ENCODE measurements at regions not wholly inside any gene's neighbourhood (a gene's known extent, or its start where the extent isn't known, plus 50 kb on each side); places are given as distances from the start of the nearest gene placed in this dataset.
"Not testable (repeated sequence)": the region's sequence is repeated elsewhere in the genome, so short reads cannot be mapped to it uniquely, and the experiment has no call there.

GRCh38 chr1:166693158-166693557, 146.1 kb upstream of the POGK start:
- FAIRE-seq = no peak
- no peak for DNase-seq (ENCODE audit: low spot score)

- FAIRE-seq (no peak), DNase-seq (ENCODE audit: low spot score) (no peak)
Observed at GRCh38 chr1:166693673-166694297, 145.5 kb upstream of the POGK start.

GRCh38 chr1:166695115-166695514, 144.2 kb upstream of the POGK start:
- DNase-seq (ENCODE audit: low spot score) (no peak), FAIRE-seq (no peak)

- not testable (repeated sequence) for FAIRE-seq; DNase-seq (ENCODE audit: low spot score)
Observed at GRCh38 chr1:166695834-166696233, 143.4 kb upstream of the POGK start.

GRCh38 chr1:166698771-166699170, 140.5 kb upstream of the POGK start:
- DNase-seq (ENCODE audit: low spot score) = no peak
- no peak for FAIRE-seq

- FAIRE-seq (no peak), DNase-seq (ENCODE audit: low spot score) (no peak)
Observed at GRCh38 chr1:166699613-166700012, 139.7 kb upstream of the POGK start.

- no peak for DNase-seq (ENCODE audit: low spot score)
- FAIRE-seq = no peak
Observed at GRCh38 chr1:166700696-166701095, 138.6 kb upstream of the POGK start.

- DNase-seq (ENCODE audit: low spot score) (no peak), FAIRE-seq (no peak)
Observed at GRCh38 chr1:166701603-166702100, 137.6 kb upstream of the POGK start.

GRCh38 chr1:166703141-166703540, 136.1 kb upstream of the POGK start:
- no peak for FAIRE-seq
- DNase-seq (ENCODE audit: low spot score) = no peak

GRCh38 chr1:166703726-166704462, 135.4 kb upstream of the POGK start:
- DNase-seq (ENCODE audit: low spot score) (no peak), FAIRE-seq (no peak)

- FAIRE-seq (no peak), DNase-seq (ENCODE audit: low spot score) (no peak)
Observed at GRCh38 chr1:166705376-166706289, 133.6 kb upstream of the POGK start.

GRCh38 chr1:166716620-166717019, 122.7 kb upstream of the POGK start:
- DNase-seq (ENCODE audit: low spot score) = no peak
- no peak for FAIRE-seq

GRCh38 chr1:166721145-166721544, 118.1 kb upstream of the POGK start:
- DNase-seq (ENCODE audit: low spot score) = no peak
- no peak for FAIRE-seq

GRCh38 chr1:166730299-166730888, 108.9 kb upstream of the POGK start:
- FAIRE-seq (no peak), DNase-seq (ENCODE audit: low spot score) (peak; percentile 18)

GRCh38 chr1:166738140-166738539, 101.1 kb upstream of the POGK start:
- DNase-seq (ENCODE audit: low spot score) (no peak), FAIRE-seq (no peak)

GRCh38 chr1:166738873-166739272, 100.4 kb upstream of the POGK start:
- DNase-seq (ENCODE audit: low spot score) = no peak
- FAIRE-seq = no peak

GRCh38 chr1:166740668-166741276, 98.5 kb upstream of the POGK start:
- DNase-seq (ENCODE audit: low spot score) = no peak
- no peak for FAIRE-seq

- FAIRE-seq = no peak
- DNase-seq (ENCODE audit: low spot score) = no peak
Observed at GRCh38 chr1:166763318-166763717, 76.0 kb upstream of the POGK start.

GRCh38 chr1:166766942-166767341, 72.3 kb upstream of the POGK start:
- DNase-seq (ENCODE audit: low spot score) (no peak), FAIRE-seq (no peak)

- DNase-seq (ENCODE audit: low spot score); FAIRE-seq: not testable (repeated sequence)
Observed at GRCh38 chr1:166784646-166785045, 54.6 kb upstream of the POGK start.

GRCh38 chr1:166785987-166786386, 53.3 kb upstream of the POGK start:
- FAIRE-seq (no peak), DNase-seq (ENCODE audit: low spot score) (no peak)
